ENCODE measurements at regions not wholly inside any gene's neighbourhood (a gene's known extent, or its start where the extent isn't known, plus 50 kb on each side); places are given as distances from the start of the nearest gene placed in this dataset.

DNA sequence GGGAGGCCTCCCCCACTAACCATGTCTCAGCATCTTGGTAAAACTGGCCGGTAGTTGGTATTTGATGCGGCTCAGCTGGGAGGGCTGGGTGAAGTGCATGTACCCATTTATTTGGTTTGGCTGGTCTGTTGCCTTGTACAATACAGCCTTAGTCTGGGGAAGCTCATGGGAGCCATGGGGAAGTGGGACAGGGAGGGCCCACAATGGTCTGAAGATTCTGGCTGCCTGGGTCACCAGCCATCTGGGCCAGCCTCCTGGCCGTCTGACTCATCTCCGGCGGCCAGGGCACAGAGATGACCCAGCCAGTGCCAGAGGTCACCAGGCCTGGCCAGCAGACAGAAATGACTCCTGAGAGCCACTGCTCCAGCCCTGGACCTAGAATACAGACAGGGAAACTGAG is 51.6 kb upstream of the SMAD6 start (continued):
- TF ChIP-seq, protein P1, sequence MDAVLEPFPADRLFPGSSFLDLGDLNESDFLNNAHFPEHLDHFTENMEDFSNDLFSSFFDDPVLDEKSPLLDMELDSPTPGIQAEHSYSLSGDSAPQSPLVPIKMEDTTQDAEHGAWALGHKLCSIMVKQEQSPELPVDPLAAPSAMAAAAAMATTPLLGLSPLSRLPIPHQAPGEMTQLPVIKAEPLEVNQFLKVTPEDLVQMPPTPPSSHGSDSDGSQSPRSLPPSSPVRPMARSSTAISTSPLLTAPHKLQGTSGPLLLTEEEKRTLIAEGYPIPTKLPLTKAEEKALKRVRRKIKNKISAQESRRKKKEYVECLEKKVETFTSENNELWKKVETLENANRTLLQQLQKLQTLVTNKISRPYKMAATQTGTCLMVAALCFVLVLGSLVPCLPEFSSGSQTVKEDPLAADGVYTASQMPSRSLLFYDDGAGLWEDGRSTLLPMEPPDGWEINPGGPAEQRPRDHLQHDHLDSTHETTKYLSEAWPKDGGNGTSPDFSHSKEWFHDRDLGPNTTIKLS (IDR thresholded peaks at IDR 0.05; ENCODE audit: borderline replicate concordance, low read depth), result no peak
- no peak for TF ChIP-seq LCOR (CRISPR knock-in tag; IDR thresholded peaks at IDR 0.05)
- TF ChIP-seq ILF3 (IDR thresholded peaks at IDR 0.05; ENCODE audit: borderline replicate concordance), result no peak
- 0 out of 2 replicates have a peak, but pooled peaks have one; percentile 27 for TF ChIP-seq ZBTB7A (IDR thresholded peaks at IDR 0.05; ENCODE audit: borderline replicate concordance, control insufficient read depth, low read depth, low read length)
- TF ChIP-seq PRMT5 (CRISPR knock-in tag; IDR thresholded peaks at IDR 0.05), result no peak
- TF ChIP-seq ZNF12 (CRISPR knock-in tag; IDR thresholded peaks at IDR 0.05), result no peak
- TF ChIP-seq PHF20 (IDR thresholded peaks at IDR 0.05; ENCODE audit: partially characterized antibody), result no peak
- TF ChIP-seq, protein P2, sequence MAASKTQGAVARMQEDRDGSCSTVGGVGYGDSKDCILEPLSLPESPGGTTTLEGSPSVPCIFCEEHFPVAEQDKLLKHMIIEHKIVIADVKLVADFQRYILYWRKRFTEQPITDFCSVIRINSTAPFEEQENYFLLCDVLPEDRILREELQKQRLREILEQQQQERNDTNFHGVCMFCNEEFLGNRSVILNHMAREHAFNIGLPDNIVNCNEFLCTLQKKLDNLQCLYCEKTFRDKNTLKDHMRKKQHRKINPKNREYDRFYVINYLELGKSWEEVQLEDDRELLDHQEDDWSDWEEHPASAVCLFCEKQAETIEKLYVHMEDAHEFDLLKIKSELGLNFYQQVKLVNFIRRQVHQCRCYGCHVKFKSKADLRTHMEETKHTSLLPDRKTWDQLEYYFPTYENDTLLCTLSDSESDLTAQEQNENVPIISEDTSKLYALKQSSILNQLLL (CRISPR knock-in tag; IDR thresholded peaks at IDR 0.05; ENCODE audit: borderline replicate concordance), result no peak
- no peak for TF ChIP-seq E2F3 (CRISPR knock-in tag; IDR thresholded peaks at IDR 0.05)
- TF ChIP-seq, protein P3, sequence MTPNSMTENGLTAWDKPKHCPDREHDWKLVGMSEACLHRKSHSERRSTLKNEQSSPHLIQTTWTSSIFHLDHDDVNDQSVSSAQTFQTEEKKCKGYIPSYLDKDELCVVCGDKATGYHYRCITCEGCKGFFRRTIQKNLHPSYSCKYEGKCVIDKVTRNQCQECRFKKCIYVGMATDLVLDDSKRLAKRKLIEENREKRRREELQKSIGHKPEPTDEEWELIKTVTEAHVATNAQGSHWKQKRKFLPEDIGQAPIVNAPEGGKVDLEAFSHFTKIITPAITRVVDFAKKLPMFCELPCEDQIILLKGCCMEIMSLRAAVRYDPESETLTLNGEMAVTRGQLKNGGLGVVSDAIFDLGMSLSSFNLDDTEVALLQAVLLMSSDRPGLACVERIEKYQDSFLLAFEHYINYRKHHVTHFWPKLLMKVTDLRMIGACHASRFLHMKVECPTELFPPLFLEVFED (CRISPR knock-in tag; conservative IDR thresholded peaks at IDR 0.05), result no peak
- TF ChIP-seq, protein P4, sequence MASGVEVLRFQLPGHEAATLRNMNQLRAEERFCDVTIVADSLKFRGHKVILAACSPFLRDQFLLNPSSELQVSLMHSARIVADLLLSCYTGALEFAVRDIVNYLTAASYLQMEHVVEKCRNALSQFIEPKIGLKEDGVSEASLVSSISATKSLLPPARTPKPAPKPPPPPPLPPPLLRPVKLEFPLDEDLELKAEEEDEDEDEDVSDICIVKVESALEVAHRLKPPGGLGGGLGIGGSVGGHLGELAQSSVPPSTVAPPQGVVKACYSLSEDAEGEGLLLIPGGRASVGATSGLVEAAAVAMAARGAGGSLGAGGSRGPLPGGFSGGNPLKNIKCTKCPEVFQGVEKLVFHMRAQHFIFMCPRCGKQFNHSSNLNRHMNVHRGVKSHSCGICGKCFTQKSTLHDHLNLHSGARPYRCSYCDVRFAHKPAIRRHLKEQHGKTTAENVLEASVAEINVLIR (CRISPR knock-in tag; IDR thresholded peaks at IDR 0.05), result no peak
- TF ChIP-seq, protein P5, sequence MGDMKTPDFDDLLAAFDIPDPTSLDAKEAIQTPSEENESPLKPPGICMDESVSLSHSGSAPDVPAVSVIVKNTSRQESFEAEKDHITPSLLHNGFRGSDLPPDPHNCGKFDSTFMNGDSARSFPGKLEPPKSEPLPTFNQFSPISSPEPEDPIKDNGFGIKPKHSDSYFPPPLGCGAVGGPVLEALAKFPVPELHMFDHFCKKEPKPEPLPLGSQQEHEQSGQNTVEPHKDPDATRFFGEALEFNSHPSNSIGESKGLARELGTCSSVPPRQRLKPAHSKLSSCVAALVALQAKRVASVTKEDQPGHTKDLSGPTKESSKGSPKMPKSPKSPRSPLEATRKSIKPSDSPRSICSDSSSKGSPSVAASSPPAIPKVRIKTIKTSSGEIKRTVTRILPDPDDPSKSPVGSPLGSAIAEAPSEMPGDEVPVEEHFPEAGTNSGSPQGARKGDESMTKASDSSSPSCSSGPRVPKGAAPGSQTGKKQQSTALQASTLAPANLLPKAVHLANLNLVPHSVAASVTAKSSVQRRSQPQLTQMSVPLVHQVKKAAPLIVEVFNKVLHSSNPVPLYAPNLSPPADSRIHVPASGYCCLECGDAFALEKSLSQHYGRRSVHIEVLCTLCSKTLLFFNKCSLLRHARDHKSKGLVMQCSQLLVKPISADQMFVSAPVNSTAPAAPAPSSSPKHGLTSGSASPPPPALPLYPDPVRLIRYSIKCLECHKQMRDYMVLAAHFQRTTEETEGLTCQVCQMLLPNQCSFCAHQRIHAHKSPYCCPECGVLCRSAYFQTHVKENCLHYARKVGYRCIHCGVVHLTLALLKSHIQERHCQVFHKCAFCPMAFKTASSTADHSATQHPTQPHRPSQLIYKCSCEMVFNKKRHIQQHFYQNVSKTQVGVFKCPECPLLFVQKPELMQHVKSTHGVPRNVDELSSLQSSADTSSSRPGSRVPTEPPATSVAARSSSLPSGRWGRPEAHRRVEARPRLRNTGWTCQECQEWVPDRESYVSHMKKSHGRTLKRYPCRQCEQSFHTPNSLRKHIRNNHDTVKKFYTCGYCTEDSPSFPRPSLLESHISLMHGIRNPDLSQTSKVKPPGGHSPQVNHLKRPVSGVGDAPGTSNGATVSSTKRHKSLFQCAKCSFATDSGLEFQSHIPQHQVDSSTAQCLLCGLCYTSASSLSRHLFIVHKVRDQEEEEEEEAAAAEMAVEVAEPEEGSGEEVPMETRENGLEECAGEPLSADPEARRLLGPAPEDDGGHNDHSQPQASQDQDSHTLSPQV (IDR thresholded peaks at IDR 0.05), result peak; percentile 87
- TF ChIP-seq, protein P6, sequence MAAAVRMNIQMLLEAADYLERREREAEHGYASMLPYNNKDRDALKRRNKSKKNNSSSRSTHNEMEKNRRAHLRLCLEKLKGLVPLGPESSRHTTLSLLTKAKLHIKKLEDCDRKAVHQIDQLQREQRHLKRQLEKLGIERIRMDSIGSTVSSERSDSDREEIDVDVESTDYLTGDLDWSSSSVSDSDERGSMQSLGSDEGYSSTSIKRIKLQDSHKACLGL (CRISPR knock-in tag; IDR thresholded peaks at IDR 0.05; ENCODE audit: borderline replicate concordance, poor library complexity, severe bottlenecking), result no peak
- TF ChIP-seq ZFX (CRISPR knock-in tag; IDR thresholded peaks at IDR 0.05), result no peak
- TF ChIP-seq MTA2 (IDR thresholded peaks at IDR 0.05; ENCODE audit: low read depth), result 0 out of 2 replicates have a peak, but pooled peaks have one; percentile 20
- no peak for TF ChIP-seq ZNF561 (CRISPR knock-in tag; conservative IDR thresholded peaks at IDR 0.05)
- no peak for TF ChIP-seq HNRNPL (IDR thresholded peaks at IDR 0.05; ENCODE audit: low read depth, low read length)
- TF ChIP-seq EP400 (IDR thresholded peaks at IDR 0.05), result no peak
- no peak for TF ChIP-seq HEY1 (CRISPR knock-in tag; IDR thresholded peaks at IDR 0.05; ENCODE audit: borderline replicate concordance)

All from K562 (cell line).